CD14-positive monocyte (primary cell): ENCODE measurements at regions not wholly inside any gene's neighbourhood (a gene's known extent, or its start where the extent isn't known, plus 50 kb on each side); places are given as distances from the start of the nearest gene placed in this dataset.

Experiments used
- DNase-seq, 3 donors: peaks; one replicate each; pipeline ENCODE4 v3.0.0-alpha.2; 2011 to 2022
- H2AFZ ChIP-seq: 2 replicates; pipeline ENCODE4 v1.6.0; 2012; ENCODE audit warnings: mild to moderate bottlenecking, low read depth, low read length, inconsistent platforms; ENCODE audit not compliant: insufficient read depth, poor library complexity, severe bottlenecking
- H3K27ac ChIP-seq, 2 donors: 1 replicate in 1 of 2; 2 replicates in 1 of 2; pipeline ENCODE4 v1.5.1; 2012 to 2013; ENCODE audit warnings: low read length in 2 of 2, control low read depth in 1 of 2, inconsistent platforms in 1 of 2, low read depth in 1 of 2, mild to moderate bottlenecking in 1 of 2
- H3K27me3 ChIP-seq, 2 donors: one replicate each; pipeline versions ENCODE4 v1.6.0 to v1.6.1; 2011 to 2013; ENCODE audit warnings: low read length in 2 of 2; ENCODE audit not compliant: control insufficient read depth in 2 of 2, insufficient read depth in 2 of 2
- H3K36me3 ChIP-seq, 2 donors: replicated peaks in 1 of 2; 1 replicate in 1 of 2; 2 replicates in 1 of 2; pipeline versions ENCODE4 v1.5.1 to v1.6.1; 2012 to 2013; ENCODE audit warnings: low read length in 2 of 2, control low read depth in 1 of 2, inconsistent platforms in 1 of 2, mild to moderate bottlenecking in 1 of 2; ENCODE audit not compliant: insufficient read depth in 2 of 2, control insufficient read depth in 1 of 2
- H3K4me1 ChIP-seq, 2 donors: 1 replicate in 1 of 2; 2 replicates in 1 of 2; pipeline versions ENCODE4 v1.5.1 to v1.6.1; 2012 to 2013; ENCODE audit warnings: low read length in 2 of 2, control low read depth in 1 of 2, inconsistent platforms in 1 of 2, mild to moderate bottlenecking in 1 of 2, moderate library complexity in 1 of 2; ENCODE audit not compliant: insufficient read depth in 2 of 2, control insufficient read depth in 1 of 2
- H3K4me2 ChIP-seq: replicated peaks from 2 replicates; pipeline ENCODE3; 2012; ENCODE audit warnings: low read length, moderate library complexity, mild to moderate bottlenecking; ENCODE audit not compliant: poor library complexity, severe bottlenecking; ENCODE audit errors: extremely low read depth
- H3K4me3 ChIP-seq, 3 experiments: fragments of 200-600 bp in 1 of 3; sonication (generic) in 1 of 3; replicated peaks in 1 of 3; 1 replicate in 2 of 3; 2 replicates in 1 of 3; pipeline ENCODE4 v1.5.1; 2011 to 2013; ENCODE audit warnings: low read length in 3 of 3, mild to moderate bottlenecking in 3 of 3, control low read depth in 2 of 3, low read depth in 2 of 3, inconsistent platforms in 1 of 3, moderate library complexity in 1 of 3
- H3K79me2 ChIP-seq: 2 replicates; pipeline ENCODE4 v1.6.0; 2012; ENCODE audit warnings: mild to moderate bottlenecking, control low read depth, inconsistent platforms, low read length, moderate library complexity; ENCODE audit not compliant: insufficient read depth
- H3K9ac ChIP-seq: 2 replicates; pipeline ENCODE4 v1.6.0; 2017; ENCODE audit warnings: low read length, mild to moderate bottlenecking; ENCODE audit not compliant: insufficient read depth, poor library complexity, severe bottlenecking
- H3K9me3 ChIP-seq, 2 donors: replicated peaks in 1 of 2; 1 replicate in 1 of 2; 2 replicates in 1 of 2; pipeline versions ENCODE4 v1.5.1 to v1.6.1; 2012 to 2013; ENCODE audit warnings: low read length in 2 of 2, control low read depth in 1 of 2; ENCODE audit not compliant: control insufficient read depth in 1 of 2, insufficient read depth in 1 of 2
- H4K20me1 ChIP-seq: 2 replicates; pipeline ENCODE4 v1.6.0; 2012; ENCODE audit warnings: mild to moderate bottlenecking, low read length, control low read depth, moderate library complexity; ENCODE audit not compliant: insufficient read depth
- H3K27ac Mint-ChIP-seq, 7 donors: one replicate each; pipeline ENCODE4 v1.8.0; 2020; ENCODE audit warnings: mild to moderate bottlenecking in 7 of 7, mixed read lengths in 7 of 7, moderate library complexity in 6 of 7, inconsistent platforms in 2 of 7
- H3K27me3 Mint-ChIP-seq, 3 donors: one replicate each; pipeline ENCODE4 v1.8.0; 2021 to 2022; ENCODE audit warnings: low read depth in 3 of 3, mild to moderate bottlenecking in 3 of 3, mixed read lengths in 3 of 3, moderate library complexity in 3 of 3, inconsistent platforms in 1 of 3
- H3K36me3 Mint-ChIP-seq, 2 donors: one replicate each; pipeline ENCODE4 v1.8.0; 2020; ENCODE audit warnings: mixed read lengths in 2 of 2, inconsistent platforms in 1 of 2, mild to moderate bottlenecking in 1 of 2
- H3K4me1 Mint-ChIP-seq: one replicate; pipeline ENCODE4 v1.8.0; 2020; ENCODE audit warnings: mild to moderate bottlenecking, mixed read lengths
- H3K4me3 Mint-ChIP-seq, 2 donors: one replicate each; pipeline ENCODE4 v1.8.0; 2020; ENCODE audit warnings: mild to moderate bottlenecking in 2 of 2, mixed read lengths in 2 of 2, moderate library complexity in 1 of 2
- H3K9me3 Mint-ChIP-seq, 7 donors: one replicate each; pipeline ENCODE4 v1.8.0; 2020 to 2022; ENCODE audit warnings: mixed read lengths in 7 of 7, mild to moderate bottlenecking in 6 of 7, moderate library complexity in 6 of 7, inconsistent platforms in 2 of 7
- CTCF ChIP-seq: fragments of 200-600 bp; IDR thresholded peaks from one replicate; pipeline ENCODE4 v1.8.0; 2022; ENCODE audit warnings: antibody characterized with exemption, mild to moderate bottlenecking
- WGBS: methylation state at CpG from one replicate; pipeline ENCODE4 v1.1.5; 2013; ENCODE audit warnings: missing lambda C conversion rate; ENCODE audit not compliant: insufficient coverage; 5-methylcytosine and 5-hydroxymethylcytosine counted together
- intact Hi-C, 2 donors: fragments of 100-400 bp; cut with micrococcal nuclease; formaldehyde crosslinking; loops; one replicate each; pipeline versions ENCODE4 v1.15.0 to v1.15.1; 2023

- Mint-ChIP-seq H3K36me3 (no peaks in the 10 kb centered on the region), H3K27ac (no peak overlapping the region), H3K4me3 (no peak overlapping the region), H3K4me1 (no peaks in the 10 kb centered on the region), H3K27me3 (no peaks in the 10 kb centered on the region), H3K9me3 (no peaks in the 10 kb centered on the region)
- no peak for DNase-seq
- H3K4me1 ChIP-seq: no peaks in the 10 kb centered on the region
- no CpG with 5 or more reads among the region's 2 CpGs for WGBS
- H3K79me2 ChIP-seq: no peaks in the 10 kb centered on the region
- H3K9ac ChIP-seq: no peak overlapping the region
- H4K20me1 ChIP-seq: no peaks in the 10 kb centered on the region
- H3K36me3 ChIP-seq: no peaks in the 10 kb centered on the region
- no peaks in the 10 kb centered on the region for H3K27me3 ChIP-seq
- H2AFZ ChIP-seq: no peak overlapping the region
- no peaks in the 10 kb centered on the region for H3K9me3 ChIP-seq
- no peak overlapping the region for H3K4me2 ChIP-seq
- intact Hi-C loops: no loop called here
- no peak for TF ChIP-seq CTCF
- no peak overlapping the region for H3K4me3 ChIP-seq
- H3K27ac ChIP-seq: no peak overlapping the region
Measured at GRCh38 chr3:80010021-80010571, 242.3 kb upstream of the ROBO1 start.

- no peaks in the 10 kb centered on the region for H3K9me3 ChIP-seq
- intact Hi-C loops: no loop called here
- no peaks in the 10 kb centered on the region for H4K20me1 ChIP-seq
- Mint-ChIP-seq H3K9me3 (no peaks in the 10 kb centered on the region), H3K27ac (no peak overlapping the region), H3K36me3 (no peaks in the 10 kb centered on the region), H3K27me3 (no peaks in the 10 kb centered on the region), H3K4me3 (no peak overlapping the region), H3K4me1 (no peaks in the 10 kb centered on the region)
- no peaks in the 10 kb centered on the region for H3K4me1 ChIP-seq
- H3K79me2 ChIP-seq: no peaks in the 10 kb centered on the region
- DNase-seq: no peak
- no peak overlapping the region for H3K9ac ChIP-seq
- no peaks in the 10 kb centered on the region for H3K27me3 ChIP-seq
- no peak overlapping the region for H3K27ac ChIP-seq
- WGBS: no CpG with 5 or more reads among the region's 1 CpG
- no peak overlapping the region for H3K4me3 ChIP-seq
- H3K4me2 ChIP-seq: no peak overlapping the region
- TF ChIP-seq CTCF: no peak
- no peak overlapping the region for H2AFZ ChIP-seq
- no peaks in the 10 kb centered on the region for H3K36me3 ChIP-seq
Measured at GRCh38 chr3:80007522-80007921, 239.7 kb upstream of the ROBO1 start.
